Natural killer cell (primary cell): ENCODE measurements at regions not wholly inside any gene's neighbourhood (a gene's known extent, or its start where the extent isn't known, plus 50 kb on each side); places are given as distances from the start of the nearest gene placed in this dataset.

Experiments used
- ATAC-seq, 3 donors: fragments of 150-1000 bp in 2 of 3; fragments of 200-7000 bp in 1 of 3; cut with Tn5 transposase; 1 replicate in 1 of 3; 2 replicates in 2 of 3; pipeline ENCODE4 v1.10.0; 2021; ENCODE audit warnings: mild to moderate bottlenecking in 2 of 3, moderate library complexity in 2 of 3
- DNase-seq, 2 donors: peaks; one replicate each; pipeline versions ENCODE4 v3.0.0 to v3.0.0-alpha.2; 2013 to 2021; ENCODE audit warnings: mixed read lengths in 1 of 2
- H3K27ac ChIP-seq: one replicate; pipeline ENCODE4 v1.5.1; 2013; ENCODE audit warnings: mild to moderate bottlenecking, low read length
- H3K27me3 ChIP-seq: one replicate; pipeline ENCODE4 v1.6.1; 2013; ENCODE audit warnings: low read length; ENCODE audit not compliant: control insufficient read depth, insufficient read depth
- H3K36me3 ChIP-seq: one replicate; pipeline ENCODE4 v1.6.1; 2013; ENCODE audit warnings: low read length; ENCODE audit not compliant: control insufficient read depth, insufficient read depth
- H3K4me1 ChIP-seq: one replicate; pipeline ENCODE4 v1.6.1; 2013; ENCODE audit warnings: low read length; ENCODE audit not compliant: control insufficient read depth, insufficient read depth
- H3K4me3 ChIP-seq: one replicate; pipeline ENCODE4 v1.5.1; 2013; ENCODE audit warnings: low read length
- H3K9me3 ChIP-seq: one replicate; pipeline ENCODE4 v1.6.1; 2013; ENCODE audit warnings: low read length; ENCODE audit not compliant: control insufficient read depth, insufficient read depth
- H3K27ac Mint-ChIP-seq, 2 donors: one replicate each; pipeline ENCODE4 v1.8.0; 2022; ENCODE audit warnings: mild to moderate bottlenecking in 2 of 2, mixed read lengths in 2 of 2, moderate library complexity in 1 of 2
- H3K27me3 Mint-ChIP-seq, 2 donors: one replicate each; pipeline ENCODE4 v1.8.0; 2022; ENCODE audit warnings: low read depth in 2 of 2, mixed read lengths in 2 of 2
- H3K36me3 Mint-ChIP-seq: one replicate; pipeline ENCODE4 v1.8.0; 2022; ENCODE audit warnings: mixed read lengths
- H3K4me1 Mint-ChIP-seq, 2 donors: one replicate each; pipeline ENCODE4 v1.8.0; 2022; ENCODE audit warnings: mixed read lengths in 2 of 2
- H3K4me3 Mint-ChIP-seq: one replicate; pipeline ENCODE4 v1.8.0; 2022; ENCODE audit warnings: mild to moderate bottlenecking, moderate library complexity, mixed read lengths
- H3K9me3 Mint-ChIP-seq, 2 donors: one replicate each; pipeline ENCODE4 v1.8.0; 2022; ENCODE audit warnings: mixed read lengths in 2 of 2
- WGBS: methylation state at CpG from one replicate; pipeline ENCODE4 v1.1.7; 2013; ENCODE audit warnings: missing lambda C conversion rate; ENCODE audit not compliant: insufficient coverage; 5-methylcytosine and 5-hydroxymethylcytosine counted together
- intact Hi-C: fragments of 100-400 bp; cut with micrococcal nuclease; formaldehyde crosslinking; loops from one replicate; pipeline ENCODE4 v1.14.2; 2022
- TF ChIP-seq, protein P1 (sequence below): fragments of 200-600 bp; IDR thresholded peaks from one replicate; pipeline ENCODE4 v1.8.0; 2022; ENCODE audit warnings: antibody characterized with exemption

DNA sequence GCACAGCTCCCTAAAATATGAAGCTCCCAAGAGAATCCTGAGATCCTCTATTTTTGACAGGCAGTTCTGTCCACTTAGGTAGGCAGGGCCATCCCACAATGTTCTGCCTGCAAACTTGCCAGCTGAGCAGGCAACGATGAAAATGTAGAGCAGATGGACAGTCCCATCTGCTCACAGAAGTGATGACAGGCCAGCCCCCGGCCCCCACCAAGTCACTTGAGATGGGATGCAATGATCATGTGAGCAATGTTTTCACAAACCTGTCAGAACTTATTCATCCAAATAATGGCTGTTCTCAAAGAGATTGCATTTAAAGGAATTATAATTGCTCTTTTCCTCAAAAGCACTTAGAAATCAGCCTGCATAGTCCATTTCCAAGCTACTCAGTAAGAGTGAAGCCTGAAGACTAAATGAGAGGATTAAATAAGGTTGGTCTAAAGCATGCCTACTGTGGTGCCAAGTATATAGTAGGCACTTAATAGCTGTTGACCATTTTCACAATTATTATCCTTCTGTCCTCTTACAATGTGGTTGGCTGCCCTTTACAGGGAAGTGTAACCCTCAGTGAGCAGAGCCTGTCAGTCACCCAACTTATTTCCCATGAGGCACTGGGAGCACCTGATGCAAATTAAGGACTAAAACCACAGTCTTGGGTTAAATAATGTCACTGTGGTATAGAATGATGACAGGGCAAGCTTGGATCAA, 301.2 kb downstream of the FGFR2 start:
- H3K36me3 ChIP-seq = no peaks in the 10 kb centered on the region
- Mint-ChIP-seq H3K27ac (no peak overlapping the region), H3K4me3 (no peak overlapping the region), H3K4me1 (no peaks in the 10 kb centered on the region), H3K9me3 (no peaks in the 10 kb centered on the region), H3K36me3 (no peaks in the 10 kb centered on the region), H3K27me3 (no peaks in the 10 kb centered on the region)
- no peaks in the 10 kb centered on the region for H3K9me3 ChIP-seq
- 91% methylated on average over 2 of the region's 2 CpGs for WGBS
- H3K27ac ChIP-seq = no peak overlapping the region
- intact Hi-C loops = no loop called here
- no peaks in the 10 kb centered on the region for H3K27me3 ChIP-seq
- no peak for DNase-seq
- H3K4me1 ChIP-seq = no peaks in the 10 kb centered on the region
- TF ChIP-seq, protein P1, sequence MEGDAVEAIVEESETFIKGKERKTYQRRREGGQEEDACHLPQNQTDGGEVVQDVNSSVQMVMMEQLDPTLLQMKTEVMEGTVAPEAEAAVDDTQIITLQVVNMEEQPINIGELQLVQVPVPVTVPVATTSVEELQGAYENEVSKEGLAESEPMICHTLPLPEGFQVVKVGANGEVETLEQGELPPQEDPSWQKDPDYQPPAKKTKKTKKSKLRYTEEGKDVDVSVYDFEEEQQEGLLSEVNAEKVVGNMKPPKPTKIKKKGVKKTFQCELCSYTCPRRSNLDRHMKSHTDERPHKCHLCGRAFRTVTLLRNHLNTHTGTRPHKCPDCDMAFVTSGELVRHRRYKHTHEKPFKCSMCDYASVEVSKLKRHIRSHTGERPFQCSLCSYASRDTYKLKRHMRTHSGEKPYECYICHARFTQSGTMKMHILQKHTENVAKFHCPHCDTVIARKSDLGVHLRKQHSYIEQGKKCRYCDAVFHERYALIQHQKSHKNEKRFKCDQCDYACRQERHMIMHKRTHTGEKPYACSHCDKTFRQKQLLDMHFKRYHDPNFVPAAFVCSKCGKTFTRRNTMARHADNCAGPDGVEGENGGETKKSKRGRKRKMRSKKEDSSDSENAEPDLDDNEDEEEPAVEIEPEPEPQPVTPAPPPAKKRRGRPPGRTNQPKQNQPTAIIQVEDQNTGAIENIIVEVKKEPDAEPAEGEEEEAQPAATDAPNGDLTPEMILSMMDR = no peak
- no peak overlapping the region for H3K4me3 ChIP-seq
- ATAC-seq = no peak

DNA sequence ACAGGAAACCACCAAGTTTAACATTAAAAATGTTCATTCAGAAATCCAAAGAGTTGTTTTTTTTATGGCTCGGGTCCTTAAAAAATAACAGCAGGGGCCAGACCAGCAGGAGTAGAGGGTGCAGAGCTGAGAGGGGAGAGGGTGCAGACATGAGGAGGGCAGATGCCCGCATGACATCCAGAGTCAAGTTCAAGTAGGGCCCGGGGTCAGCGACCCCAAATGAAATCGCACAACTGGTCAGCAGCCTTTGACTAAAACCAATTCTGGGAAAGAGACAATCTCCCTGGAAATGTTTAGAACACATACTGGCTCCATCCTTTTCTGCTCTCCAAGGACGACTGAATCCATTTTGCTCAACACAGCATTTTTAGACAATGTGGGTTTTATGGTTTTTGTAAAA, 297.5 kb downstream of the FGFR2 start:
- Histone ChIP-seq H3K36me3 (no peaks in the 10 kb centered on the region), H3K9me3 (no peaks in the 10 kb centered on the region), H3K27me3 (no peaks in the 10 kb centered on the region), H3K4me1 (no peaks in the 10 kb centered on the region), H3K4me3 (no peak overlapping the region), H3K27ac (no peak overlapping the region)
- WGBS = 94% methylated on average over 5 of the region's 6 CpGs
- no peaks in the 10 kb centered on the region for H3K36me3 Mint-ChIP-seq
- H3K27ac Mint-ChIP-seq = no peak overlapping the region
- ATAC-seq (no peak), DNase-seq (no peak)
- intact Hi-C loops = no loop called here
- H3K4me3 Mint-ChIP-seq = no peak overlapping the region
- no peaks in the 10 kb centered on the region for H3K27me3 Mint-ChIP-seq
- TF ChIP-seq, protein P1 = no peak
- H3K4me1 Mint-ChIP-seq = no peaks in the 10 kb centered on the region
- H3K9me3 Mint-ChIP-seq = no peaks in the 10 kb centered on the region

DNA sequence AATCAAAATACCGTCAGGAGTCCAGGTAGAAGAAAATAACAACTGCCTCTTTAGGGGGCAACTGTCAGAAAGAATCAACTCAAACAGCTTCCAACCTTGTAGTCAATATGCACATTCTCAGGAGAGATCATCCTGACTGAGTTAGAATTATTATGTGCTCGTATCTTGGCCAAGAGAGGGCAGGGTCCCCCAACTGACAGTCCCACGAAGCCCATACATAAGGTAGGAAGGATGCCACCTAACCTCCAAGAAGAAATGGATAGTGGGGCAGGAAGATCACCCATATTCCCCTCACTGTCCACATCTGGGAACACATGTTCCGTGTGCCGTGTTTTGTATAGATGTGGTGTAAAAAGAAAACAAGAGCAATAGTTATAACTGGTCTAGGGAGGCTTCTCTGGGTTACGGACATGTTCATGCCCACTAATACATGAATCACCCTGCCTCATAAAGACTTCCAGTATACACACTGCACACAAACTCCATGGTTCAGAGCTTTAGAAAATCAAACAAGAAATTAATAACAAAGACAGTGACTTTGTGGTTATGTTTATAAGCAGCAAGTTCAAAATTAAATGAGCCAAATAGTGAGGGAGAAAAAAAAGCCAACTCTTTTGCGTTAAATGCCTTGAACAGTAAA, 295.6 kb downstream of the FGFR2 start:
- Mint-ChIP-seq H3K9me3 (no peaks in the 10 kb centered on the region), H3K36me3 (no peaks in the 10 kb centered on the region), H3K4me3 (no peak overlapping the region), H3K27me3 (no peaks in the 10 kb centered on the region), H3K27ac (no peak overlapping the region), H3K4me1 (no peaks in the 10 kb centered on the region)
- Histone ChIP-seq H3K27me3 (no peaks in the 10 kb centered on the region), H3K9me3 (no peaks in the 10 kb centered on the region), H3K27ac (no peak overlapping the region), H3K4me3 (no peak overlapping the region), H3K4me1 (no peaks in the 10 kb centered on the region), H3K36me3 (no peaks in the 10 kb centered on the region)
- TF ChIP-seq, protein P1 = no peak
- WGBS = 69% methylated on average over 2 of the region's 7 CpGs
- intact Hi-C loops = no loop called here
- DNase-seq = no peak
- ATAC-seq = no peak
